Heart left ventricle (tissue), 16 donors: ENCODE measurements at regions not wholly inside any gene's neighbourhood (a gene's known extent, or its start where the extent isn't known, plus 50 kb on each side); places are given as distances from the start of the nearest gene placed in this dataset.
A peak's percentile ranks its signal among the peaks of the same experiment; 100 is the strongest.

ENCODE experiments used
- ATAC-seq, 4 donors: fragments of 200-7000 bp; cut with Tn5 transposase; one replicate each; pipeline ENCODE4 v1.9.1; 2020 to 2022; ENCODE audit warnings: moderate library complexity in 4 of 4, mild to moderate bottlenecking in 3 of 4, moderate number of reproducible peaks in 1 of 4
- DNase-seq, 5 donors: peaks; one replicate each; pipeline ENCODE4 v3.0.0-alpha.2; 2020
- H3K27ac ChIP-seq, 12 donors: fragments of 200-600 bp; sonication (generic) in 4 of 12; one replicate each; pipeline versions ENCODE4 v1.5.0 to v1.8.0; 2016 to 2022; ENCODE audit warnings: mild to moderate bottlenecking in 2 of 12
- H3K27me3 ChIP-seq, 9 donors: fragments of 200-600 bp; sonication (generic) in 2 of 9; one replicate each; pipeline versions ENCODE4 v1.5.1 to v1.8.0; 2016 to 2022; ENCODE audit warnings: mild to moderate bottlenecking in 3 of 9
- H3K36me3 ChIP-seq, 9 donors: fragments of 200-600 bp; sonication (generic) in 2 of 9; one replicate each; pipeline versions ENCODE4 v1.5.0 to v1.8.0; 2018 to 2022; ENCODE audit warnings: mild to moderate bottlenecking in 2 of 9
- H3K4me1 ChIP-seq, 12 donors: fragments of 200-600 bp; sonication (generic) in 4 of 12; one replicate each; pipeline versions ENCODE4 v1.5.0 to v1.8.0; 2016 to 2022; ENCODE audit warnings: mild to moderate bottlenecking in 3 of 12
- H3K4me3 ChIP-seq, 12 donors: fragments of 200-600 bp; sonication (generic) in 4 of 12; one replicate each; pipeline versions ENCODE4 v1.5.0 to v1.8.0; 2017 to 2022; ENCODE audit warnings: mild to moderate bottlenecking in 9 of 12, moderate library complexity in 4 of 12
- H3K9me3 ChIP-seq, 12 donors: fragments of 200-600 bp; sonication (generic) in 4 of 12; one replicate each; pipeline versions ENCODE4 v1.5.0 to v1.8.0; 2016 to 2022; ENCODE audit warnings: mild to moderate bottlenecking in 1 of 12
- POLR2A ChIP-seq, 2 donors: fragments of 450-650 bp; IDR thresholded peaks; one replicate each; pipeline ENCODE4 v1.6.1; 2017; ENCODE audit warnings: antibody characterized with exemption in 2 of 2, mild to moderate bottlenecking in 2 of 2, moderate library complexity in 2 of 2
- WGBS, 4 donors: extraction: QIAGEN DNeasy Blood & Tissue Kit in 2 of 4; methylation state at CpG; one replicate each; pipeline versions ENCODE4 v1.1.5 to v1.1.7; 2013 to 2018; 5-methylcytosine and 5-hydroxymethylcytosine counted together
- intact Hi-C, 10 donors: fragments of 100-400 bp; cut with DNase I; formaldehyde crosslinking; loops; one replicate each; pipeline versions ENCODE4 v1.11.1 to v1.14.2; 2022
- TF ChIP-seq, protein P1 (sequence below), 12 donors: fragments of 200-600 bp; sonication (generic) in 4 of 12; IDR thresholded peaks; one replicate each; pipeline versions ENCODE4 v1.5.0 to v1.8.0; 2018 to 2022; ENCODE audit warnings: antibody characterized with exemption in 12 of 12, mild to moderate bottlenecking in 5 of 12
- donor health status: ischemic (EF 13 %, LVEDD 7.1; RV severe dilation, severe dysfunction).
- donor health status: healthy with polysubstance abuse.
- donor health status: DM: no; HTN: yes; CAD: no.
- donor health status: DM: no; HTN: no; CAD: no.
- donor health status: ischemic (EF 25% LVEDD 6.9; RV normal size, moderate dysfunction).
- donor health status: ischemic (EF 25% LVEDD 5.7; RV mildly dilated, moderate dysfunction).
- donor health status: healthy.
- donor health status: DM: yes; HTN: yes; CAD: no.
- donor health status: ischemic (EF 35%, LVEDD 5.7; RV mildly dilated, moderate dysfunction).
- donor health status: nonischemic (EF 11% LVEDD 7.7; RV severe dilation, severe dysfunction).
- donor health status: DM: yes; HTN: yes; CAD: no.
- donor health status: PGD.
- donor health status: ischemic (EF 29% LVEDD 5.4; RV normal size, mild dysfunction).
- donor health status: nonischemic (EF 23%, LVEDD 6.1; RV moderate dilation, normal function).

DNA sequence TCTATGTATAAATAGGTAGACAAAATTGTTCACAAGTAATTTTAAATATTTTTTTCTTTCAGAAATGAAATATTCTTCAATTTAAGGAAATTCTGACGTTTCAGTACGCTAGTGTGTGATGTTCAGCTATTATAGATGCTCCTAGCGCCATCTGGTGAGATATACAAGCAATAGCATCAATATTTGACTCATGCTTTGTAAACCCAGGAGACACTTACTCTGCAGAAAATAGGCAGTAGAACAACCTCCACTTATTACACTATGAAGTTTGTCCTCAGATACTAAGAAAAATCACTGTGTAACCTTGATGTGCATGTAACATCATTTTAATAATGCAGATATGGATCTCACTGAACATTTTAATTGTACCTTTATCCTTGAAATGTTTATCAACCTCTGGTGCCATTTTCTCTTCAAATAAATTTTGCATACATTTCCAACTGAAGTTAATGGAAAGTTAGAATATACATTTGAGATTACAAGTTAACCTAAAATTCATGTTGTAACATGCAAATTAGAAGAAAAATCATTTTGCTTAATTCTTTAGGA, 151.5 kb upstream of the FAM3C start:
- DNase-seq (no peak), ATAC-seq (peak in 3 of 4 donors; percentile 50 to 78 (median 63))
- no peaks in the 10 kb centered on the region for H3K36me3 ChIP-seq
- H3K4me1 ChIP-seq: peaks cover 0 to 4% (median 0%) of the 10 kb centered on the region in 12 donors
- 0 to 1% (median 1%) methylated on average over 3 of the region's 3 CpGs for WGBS, 4 donors
- peaks cover 0 to 9% (median 0%) of the 10 kb centered on the region in 12 donors for H3K9me3 ChIP-seq
- TF ChIP-seq, protein P1, sequence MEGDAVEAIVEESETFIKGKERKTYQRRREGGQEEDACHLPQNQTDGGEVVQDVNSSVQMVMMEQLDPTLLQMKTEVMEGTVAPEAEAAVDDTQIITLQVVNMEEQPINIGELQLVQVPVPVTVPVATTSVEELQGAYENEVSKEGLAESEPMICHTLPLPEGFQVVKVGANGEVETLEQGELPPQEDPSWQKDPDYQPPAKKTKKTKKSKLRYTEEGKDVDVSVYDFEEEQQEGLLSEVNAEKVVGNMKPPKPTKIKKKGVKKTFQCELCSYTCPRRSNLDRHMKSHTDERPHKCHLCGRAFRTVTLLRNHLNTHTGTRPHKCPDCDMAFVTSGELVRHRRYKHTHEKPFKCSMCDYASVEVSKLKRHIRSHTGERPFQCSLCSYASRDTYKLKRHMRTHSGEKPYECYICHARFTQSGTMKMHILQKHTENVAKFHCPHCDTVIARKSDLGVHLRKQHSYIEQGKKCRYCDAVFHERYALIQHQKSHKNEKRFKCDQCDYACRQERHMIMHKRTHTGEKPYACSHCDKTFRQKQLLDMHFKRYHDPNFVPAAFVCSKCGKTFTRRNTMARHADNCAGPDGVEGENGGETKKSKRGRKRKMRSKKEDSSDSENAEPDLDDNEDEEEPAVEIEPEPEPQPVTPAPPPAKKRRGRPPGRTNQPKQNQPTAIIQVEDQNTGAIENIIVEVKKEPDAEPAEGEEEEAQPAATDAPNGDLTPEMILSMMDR (IDR thresholded peaks at IDR 0.05): peak; percentile 60 to 87 (median 80)
- TF ChIP-seq POLR2A (IDR thresholded peaks at IDR 0.05): no peak
- intact Hi-C loops: loop anchor here (1.0 to 5.0 kb wide), 5 partner anchors 180 to 420 kb away; no protein-coding TSS in a partner anchor
- no peaks in the 10 kb centered on the region for H3K27me3 ChIP-seq
- no peak overlapping the region for H3K4me3 ChIP-seq
- no peak overlapping the region for H3K27ac ChIP-seq

DNA sequence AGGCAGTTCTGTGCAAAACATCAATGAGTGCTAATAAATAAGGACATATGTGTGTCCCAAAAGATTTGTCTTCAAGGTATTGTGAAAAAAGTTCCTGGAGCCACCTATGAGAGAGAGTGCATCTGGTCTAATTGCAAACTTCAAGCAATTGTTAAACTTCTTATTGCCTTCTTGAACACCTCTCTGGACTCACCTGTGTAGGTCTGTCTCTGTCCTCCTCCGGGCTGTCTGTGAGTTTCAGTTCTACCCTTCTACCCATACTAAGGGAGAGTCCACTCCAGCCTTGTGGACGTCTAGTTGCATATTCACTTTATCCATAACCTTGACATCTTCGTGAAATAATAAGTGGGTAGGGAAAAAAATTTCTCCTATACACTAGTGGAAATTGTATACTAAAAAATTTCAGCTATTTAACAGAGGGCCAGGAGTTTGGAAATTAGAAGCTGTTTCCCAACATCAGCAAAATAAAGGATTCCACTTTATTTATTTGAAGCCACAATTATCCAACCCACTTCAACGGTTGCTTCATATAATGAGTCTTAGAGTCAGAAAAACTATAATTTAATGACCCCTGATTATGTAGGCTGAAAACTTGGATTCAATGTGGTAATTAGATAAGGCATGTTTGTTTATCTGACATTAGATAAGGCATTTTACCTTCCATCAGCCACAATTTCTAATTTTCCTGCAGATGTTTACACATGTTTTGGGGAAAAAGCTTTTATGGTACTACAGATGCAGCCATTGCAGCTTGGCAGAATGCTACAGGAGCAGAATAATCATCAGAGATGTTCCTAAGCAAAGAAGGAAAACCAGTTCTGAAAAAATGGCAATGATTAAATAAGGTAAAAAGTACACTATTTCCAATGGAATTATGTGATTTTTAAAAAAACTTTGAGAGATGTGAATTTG, 150.8 kb upstream of the FAM3C start:
- no peak for DNase-seq
- Histone ChIP-seq H3K36me3 (no peaks in the 10 kb centered on the region), H3K4me1 (peaks cover 0 to 4% (median 0%) of the 10 kb centered on the region in 12 donors), H3K4me3 (no peak overlapping the region), H3K27ac (no peak overlapping the region), H3K9me3 (peaks cover 0 to 9% (median 0%) of the 10 kb centered on the region in 12 donors), H3K27me3 (no peaks in the 10 kb centered on the region)
- 78 to 84% (median 81%) methylated on average over 4 of the region's 4 CpGs for WGBS, 4 donors
- no peak for ATAC-seq
- TF ChIP-seq, protein P1 (IDR thresholded peaks at IDR 0.05): no peak
- no peak for TF ChIP-seq POLR2A (IDR thresholded peaks at IDR 0.05)
- intact Hi-C loops: loop anchor here (1.0 to 5.0 kb wide), 4 partner anchors 180 to 420 kb away; no protein-coding TSS in a partner anchor

DNA sequence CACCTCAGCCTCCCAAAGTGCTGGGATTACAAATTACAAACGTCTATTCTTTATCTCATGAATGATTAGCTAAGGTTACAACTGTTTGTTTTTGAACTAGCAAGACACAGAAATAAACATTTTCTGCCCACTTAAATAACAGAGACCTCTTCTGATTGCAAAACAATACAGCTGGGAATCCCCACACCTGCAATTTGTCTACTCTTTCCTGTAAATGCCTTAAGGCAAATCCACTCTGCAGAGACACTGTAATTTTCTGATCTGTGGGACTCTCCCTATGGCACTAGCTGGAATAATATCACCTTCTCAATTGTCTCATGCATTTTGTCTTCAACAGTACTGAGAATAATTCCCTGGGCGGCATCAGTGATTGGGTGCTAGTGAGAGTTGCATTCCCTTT, 149.3 kb upstream of the FAM3C start:
- Histone ChIP-seq H3K4me1 (peaks cover 0 to 4% (median 0%) of the 10 kb centered on the region in 12 donors), H3K4me3 (no peak overlapping the region), H3K27ac (no peak overlapping the region), H3K27me3 (no peaks in the 10 kb centered on the region), H3K9me3 (peaks cover 0 to 9% (median 0%) of the 10 kb centered on the region in 12 donors), H3K36me3 (no peaks in the 10 kb centered on the region)
- no peak for ATAC-seq
- DNase-seq: no peak
- intact Hi-C loops: loop anchor here in 2 of 10 donors (5.0 kb wide), 2 partner anchors 178 to 418 kb away; no protein-coding TSS in a partner anchor
- WGBS, 4 donors: 64 to 82% (median 79%) methylated on average over 2 of the region's 2 CpGs
- TF ChIP-seq POLR2A (IDR thresholded peaks at IDR 0.05): no peak
- TF ChIP-seq, protein P1 (IDR thresholded peaks at IDR 0.05): no peak

DNA sequence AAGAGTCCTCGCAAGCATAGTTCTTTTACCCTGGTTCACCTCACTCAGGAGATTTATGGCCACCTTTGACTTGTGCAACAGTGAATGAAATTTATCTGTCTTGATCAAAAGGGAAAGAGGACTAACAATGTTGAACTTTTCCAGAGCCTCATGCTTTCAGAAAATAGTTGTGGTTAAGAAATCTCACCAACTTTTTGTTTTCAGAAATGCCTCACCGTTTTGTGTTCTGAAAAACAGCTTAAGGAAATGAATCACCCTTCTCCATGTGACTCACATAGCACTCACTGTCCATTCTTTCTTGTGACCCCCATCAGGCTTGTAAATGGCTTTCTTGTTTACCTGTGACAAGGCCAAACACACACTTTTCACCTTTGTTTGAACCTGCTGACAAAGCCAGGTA, 148.6 kb upstream of the FAM3C start:
- Histone ChIP-seq H3K27me3 (no peaks in the 10 kb centered on the region), H3K36me3 (no peaks in the 10 kb centered on the region), H3K27ac (no peak overlapping the region), H3K4me3 (no peak overlapping the region), H3K9me3 (peaks cover 0 to 9% (median 0%) of the 10 kb centered on the region in 12 donors), H3K4me1 (peaks cover 0 to 4% (median 0%) of the 10 kb centered on the region in 12 donors)
- TF ChIP-seq, protein P1 (IDR thresholded peaks at IDR 0.05): no peak
- TF ChIP-seq POLR2A (IDR thresholded peaks at IDR 0.05): no peak
- 64 to 70% (median 68%) methylated on average over 2 of the region's 2 CpGs for WGBS, 4 donors
- peak in 1 of 4 donors; percentile 43 for ATAC-seq
- DNase-seq: no peak
- intact Hi-C loops: loop anchor here in 2 of 10 donors (5.0 kb wide), 2 partner anchors 177 to 417 kb away; no protein-coding TSS in a partner anchor
